K562 (cell line): ENCODE measurements at regions not wholly inside any gene's neighbourhood (a gene's known extent, or its start where the extent isn't known, plus 50 kb on each side); places are given as distances from the start of the nearest gene placed in this dataset.

ENCODE experiments used
- ATAC-seq: fragments of 200-7000 bp; cut with Tn5 transposase; 3 replicates; pipeline ENCODE4 v1.9.1; 2020; ENCODE audit warnings: moderate library complexity
- BruUV-seq: library from RNA; stranded (reverse); fragments of 400-500 nt; replicated peaks from 2 replicates; lab custom pipeline; 2021; lab: Mats Ljungman, UMichigan
- CTCF ChIA-PET: fragments of 300-600 bp; formaldehyde crosslinking; extraction: SDS; loops from one replicate; lab custom pipeline; 2021; ENCODE audit warnings: low intra/inter-chr PET ratio; lab: Yijun Ruan, JAX
- POLR2A ChIA-PET: fragments of 300-600, 350-650 bp; sonication (Branson Sonifier 250); formaldehyde crosslinking; extraction: SDS; loops from one replicate; lab custom pipeline; 2021; ENCODE audit warnings: antibody characterized with exemption, inconsistent platforms; lab: Yijun Ruan, JAX
- DNase-seq, 4 experiments: peaks; one replicate each; pipeline versions ENCODE4 v3.0.0 to v3.0.0-alpha.2; 2011 to 2018; ENCODE audit warnings: low spot score in 3 of 4, mixed read lengths in 3 of 4; ENCODE audit errors: extremely low read depth in 1 of 4
- FAIRE-seq: peaks from 2 replicates; lab custom pipeline; 2011; peaks lifted over from hg19 to GRCh38; lab: Jason Lieb, UNC
- H2AFZ ChIP-seq: 2 replicates; pipeline ENCODE4 v1.6.0; 2011; ENCODE audit warnings: low read depth, low read length, control low read depth, inconsistent platforms
- H3K27ac ChIP-seq: fragments of 200-600 bp; 3 replicates; pipeline ENCODE4 v1.8.0; 2011; ENCODE audit warnings: low read depth, mild to moderate bottlenecking, control low read depth, inconsistent platforms, low read length, moderate library complexity, mixed read lengths; ENCODE audit errors: extremely low read depth
- H3K27me3 ChIP-seq, 2 experiments: fragments of 300-600 bp in 1 of 2; 2 replicates in 1 of 2; 3 replicates in 1 of 2; pipeline versions ENCODE4 v1.6.0 to v1.8.0; 2011; ENCODE audit warnings: inconsistent platforms in 2 of 2, low read length in 2 of 2, mild to moderate bottlenecking in 1 of 2, mixed read lengths in 1 of 2, moderate library complexity in 1 of 2; ENCODE audit not compliant: control insufficient read depth in 2 of 2, insufficient read depth in 2 of 2
- H3K36me3 ChIP-seq: fragments of 300-600 bp; 3 replicates; pipeline ENCODE4 v1.8.0; 2011; ENCODE audit warnings: mild to moderate bottlenecking, low read length, inconsistent platforms; ENCODE audit not compliant: control insufficient read depth, insufficient read depth
- H3K4me1 ChIP-seq, 2 experiments: fragments of 200-600 bp in 1 of 2; replicated peaks in 1 of 2; 2 replicates in 1 of 2; 3 replicates in 1 of 2; pipeline versions ENCODE4 v1.5.1 to v1.8.0; 2011; ENCODE audit warnings: inconsistent platforms in 2 of 2, low read length in 2 of 2, mild to moderate bottlenecking in 1 of 2, mixed read lengths in 1 of 2, moderate library complexity in 1 of 2; ENCODE audit not compliant: control insufficient read depth in 2 of 2, insufficient read depth in 2 of 2
- H3K4me2 ChIP-seq: 2 replicates; pipeline ENCODE4 v1.6.1; 2011; ENCODE audit warnings: low read length, control low read depth, inconsistent platforms, mixed read lengths; ENCODE audit not compliant: insufficient read depth
- H3K4me3 ChIP-seq: fragments of 200-600 bp; sonication (generic), shearing (Covaris generic); 2 replicates; pipeline ENCODE4 v1.5.1; 2016; ENCODE audit warnings: control low read depth, inconsistent platforms
- H3K79me2 ChIP-seq: fragments of 200-600 bp; 3 replicates; pipeline ENCODE4 v1.8.0; 2011; ENCODE audit warnings: low read length, inconsistent platforms; ENCODE audit not compliant: control insufficient read depth, insufficient read depth
- H3K9ac ChIP-seq, 2 experiments: 2 replicates each; pipeline versions ENCODE4 v1.6.0 to v1.6.1; 2011; ENCODE audit warnings: low read depth in 2 of 2, low read length in 2 of 2, control low read depth in 1 of 2, inconsistent platforms in 1 of 2, mild to moderate bottlenecking in 1 of 2, mixed read lengths in 1 of 2; ENCODE audit not compliant: insufficient read depth in 1 of 2
- H3K9me1 ChIP-seq: one replicate; pipeline ENCODE4 v1.6.0; 2011; ENCODE audit warnings: inconsistent platforms, mild to moderate bottlenecking, low read length, moderate library complexity; ENCODE audit not compliant: control insufficient read depth, insufficient read depth
- H3K9me3 ChIP-seq: replicated peaks from 2 replicates; pipeline ENCODE4 v1.5.1; 2011; ENCODE audit warnings: low read depth, low read length, inconsistent platforms; ENCODE audit not compliant: control insufficient read depth, insufficient read depth
- H4K20me1 ChIP-seq: replicated peaks from 2 replicates; pipeline ENCODE4 v1.6.1; 2011; ENCODE audit warnings: low read length, inconsistent platforms, mixed read lengths; ENCODE audit not compliant: control insufficient read depth, insufficient read depth
- ATF7 ChIP-seq: fragments of 450-650 bp; IDR thresholded peaks from 2 replicates; pipeline ENCODE4 v1.7.1; 2014; ENCODE audit warnings: mild to moderate bottlenecking, moderate library complexity
- CTCF ChIP-seq, 3 experiments: IDR thresholded peaks in 2 of 3; conservative IDR thresholded peaks in 1 of 3; 2 replicates each; pipeline ENCODE4 v1.5.1; 2011 to 2012; ENCODE audit warnings: low read length in 3 of 3, mild to moderate bottlenecking in 3 of 3, control low read depth in 2 of 3, improper control_type of control experiment in 1 of 3, inconsistent platforms in 1 of 3, low read depth in 1 of 3, mixed read lengths in 1 of 3, moderate library complexity in 1 of 3; ENCODE audit not compliant: insufficient read depth in 2 of 3
- HES1 ChIP-seq: fragments of 450-650 bp; IDR thresholded peaks from 2 replicates; pipeline ENCODE4 v1.6.1; 2016; ENCODE audit warnings: low read depth, mild to moderate bottlenecking, moderate library complexity
- MECOM ChIP-seq: fragments of 250-450 bp; sonication (Bioruptor Pico); IDR thresholded peaks from 2 replicates; pipeline ENCODE4 v1.8.0; 2022; ENCODE audit warnings: inconsistent platforms
- MTA2 ChIP-seq: fragments of 450-650 bp; IDR thresholded peaks from 2 replicates; pipeline ENCODE4 v1.6.1; 2016; ENCODE audit warnings: low read depth
- NFRKB ChIP-seq: fragments of 450-650 bp; IDR thresholded peaks from 2 replicates; pipeline ENCODE4 v1.6.1; 2016; ENCODE audit warnings: low read depth
- NR3C1 ChIP-seq: sonication (generic); formaldehyde crosslinking; IDR thresholded peaks from 2 replicates; pipeline ENCODE4 v1.8.1; 2022; ENCODE audit warnings: missing genetic modification reagents
- POLR2A ChIP-seq: fragments of 450-650 bp; conservative IDR thresholded peaks from 2 replicates; pipeline ENCODE4 v1.6.1; 2016
- SIX5 ChIP-seq, 2 experiments: IDR thresholded peaks; 2 replicates each; pipeline ENCODE4 v1.6.1; 2011; ENCODE audit warnings: low read length in 2 of 2, borderline replicate concordance in 1 of 2, low read depth in 1 of 2, mild to moderate bottlenecking in 1 of 2, moderate library complexity in 1 of 2; ENCODE audit not compliant: insufficient read depth in 1 of 2
- SRSF7 ChIP-seq: fragments of 200-400 bp; formaldehyde crosslinking; optimal IDR thresholded peaks from 2 replicates; pipeline ENCODE3; 2017; ENCODE audit warnings: mild to moderate bottlenecking, low read depth, low read length
- ZBTB9 ChIP-seq: fragments of 450-650 bp; formaldehyde crosslinking; IDR thresholded peaks from 2 replicates; pipeline ENCODE4 v1.4.0; 2020; ENCODE audit warnings: mild to moderate bottlenecking, moderate library complexity
- ZNF165 ChIP-seq: fragments of 250-450 bp; sonication (Bioruptor Pico); IDR thresholded peaks from 2 replicates; pipeline ENCODE4 v1.4.0; 2020; ENCODE audit warnings: borderline replicate concordance
- ZNF232 ChIP-seq: sonication (generic); formaldehyde crosslinking; IDR thresholded peaks from 2 replicates; pipeline ENCODE4 v1.8.0; 2022; ENCODE audit warnings: mild to moderate bottlenecking, missing genetic modification reagents
- ZNF263 ChIP-seq: sonication (generic); formaldehyde crosslinking; IDR thresholded peaks from 2 replicates; pipeline ENCODE4 v1.8.0; 2022; ENCODE audit warnings: mild to moderate bottlenecking, missing genetic modification reagents, borderline replicate concordance
- WGBS: fragments of 100-300 bp; shearing (Covaris generic); methylation state at CpG from one replicate; pipeline ENCODE4 v1.1.6; 2016; ENCODE audit warnings: low coverage, mixed read lengths; ENCODE audit not compliant: insufficient coverage; ENCODE audit errors: missing lambda C conversion rate; 5-methylcytosine and 5-hydroxymethylcytosine counted together
- in situ Hi-C: fragments of 300-500 bp; cut with MboI; formaldehyde crosslinking; loops from 4 replicates; pipeline ENCODE4 v1.15.0; 2018; ENCODE audit warnings: inconsistent platforms, mixed read lengths
- intact Hi-C: fragments of 100-400 bp; cut with micrococcal nuclease; formaldehyde crosslinking; loops from 2 replicates; pipeline ENCODE4 v1.14.2; 2022

GRCh38 chr12:14308516-14308915 is 57.0 kb upstream of the ATF7IP start:
- Histone ChIP-seq H3K27ac (no peak overlapping the region), H3K36me3 (no peaks in the 10 kb centered on the region), H3K4me2 (no peak overlapping the region), H3K9me3 (no peaks in the 10 kb centered on the region; the same call in 1 of the 2 replicates), H3K4me1 (peaks cover 2 to 4% of the 10 kb centered on the region in 2 experiments; a peak in 2 of 5 replicates), H3K4me3 (no peak overlapping the region), H3K9me1 (no peaks in the 10 kb centered on the region), H4K20me1 (no peaks in the 10 kb centered on the region), H3K9ac (no peak overlapping the region), H2AFZ (no peak overlapping the region), H3K27me3 (no peaks in the 10 kb centered on the region), H3K79me2 (no peaks in the 10 kb centered on the region)
- TF ChIP-seq CTCF (IDR thresholded peaks at IDR 0.05 in 2 of 3, conservative IDR thresholded peaks at IDR 0.05 in 1 of 3; ENCODE audit: insufficient read depth in 2 of 3, low read depth in 1 of 3, low read length in 3 of 3) (no peak), POLR2A (no peak), NFRKB (no peak), HES1 (no peak), SIX5 (IDR thresholded peaks at IDR 0.05; ENCODE audit: borderline replicate concordance in 1 of 2, insufficient read depth in 1 of 2, low read depth in 1 of 2, low read length in 2 of 2) (no peak), ZBTB9 (CRISPR knock-in tag) (no peak), ZNF165 (CRISPR knock-in tag) (no peak), MTA2 (no peak), SRSF7 (no peak), ZNF232 (no peak), ATF7 (no peak), NR3C1 (CRISPR knock-in tag) (no peak), ZNF263 (CRISPR knock-in tag) (no peak), MECOM (no peak)
- POLR2A ChIA-PET, result no interaction called here
- in situ Hi-C loops (no loop called here), intact Hi-C loops (no loop called here)
- no peak for DNase-seq
- FAIRE-seq, result no peak
- BruUV-seq, result no TSS peak
- ATAC-seq, result no peak
- WGBS, result 93% methylated on average over 4 of the region's 4 CpGs
- CTCF ChIA-PET, result no interaction called here
